ENCODE measurements at regions not wholly inside any gene's neighbourhood (a gene's known extent, or its start where the extent isn't known, plus 50 kb on each side); places are given as distances from the start of the nearest gene placed in this dataset.

- no peak overlapping the region for H3K4me3 ChIP-seq
- no peak overlapping the region for H2AFZ ChIP-seq (ENCODE audit: control insufficient read depth, low read depth, low read length)
- no peaks in the 10 kb centered on the region; a peak in 2 of 4 replicates for H3K27me3 ChIP-seq (replicated peaks in 1 of 2; ENCODE audit: control insufficient read depth in 2 of 2, insufficient read depth in 2 of 2, low read length in 1 of 2)
- no peaks in the 10 kb centered on the region for H4K20me1 ChIP-seq (ENCODE audit: control insufficient read depth, insufficient read depth)
- no peaks in the 10 kb centered on the region for H3K9me3 ChIP-seq (replicated peaks; ENCODE audit: control insufficient read depth, insufficient read depth, low read length)
- ChIA-PET SMC1A (ENCODE audit: uncharacterized antibody, unreplicated experiment) (interaction anchor here (0.6 to 1.2 kb wide), 2 partner anchors 30 to 75 kb away, joined by 3 read pairs; no protein-coding TSS in a partner anchor), POLR2A (no interaction called here), CTCF (interaction anchor here (1.6 to 6.2 kb wide), 3 partner anchors 9 to 622 kb away, joined by 7 to 48 read pairs (median 11); no protein-coding TSS in a partner anchor), RAD21 (ENCODE audit: unreplicated experiment) (no interaction called here)
- in situ Hi-C loops (cut with MboI) (no loop called here), intact Hi-C loops (cut with micrococcal nuclease; ENCODE audit: unreplicated experiment) (no loop called here)
- H3K4me1 ChIP-seq (ENCODE audit: control insufficient read depth, insufficient read depth, low read length), result no peaks in the 10 kb centered on the region
- ATAC-seq (no peak), DNase-seq (ENCODE audit: low read depth, low spot score) (no peak), FAIRE-seq (no peak)
- 5% methylated on average over 4 of the region's 4 CpGs for WGBS (ENCODE audit: insufficient coverage, insufficient replicate concordance, low lambda C conversion rate, missing lambda C conversion rate)
- no peak overlapping the region for H3K27ac ChIP-seq (ENCODE audit: control insufficient read depth, insufficient read depth)
- no peak overlapping the region for H3K4me2 ChIP-seq (ENCODE audit: control insufficient read depth, insufficient read depth)
- BruUV-seq (replicated peaks), result no TSS peak
- H3K36me3 ChIP-seq (ENCODE audit: control insufficient read depth in 2 of 2, insufficient read depth in 2 of 2, low read length in 1 of 2), result no peaks in the 10 kb centered on the region
- H3K9ac ChIP-seq (ENCODE audit: control insufficient read depth, insufficient read depth, low read length), result no peak overlapping the region
- no peaks in the 10 kb centered on the region for H3K79me2 ChIP-seq (ENCODE audit: control insufficient read depth, insufficient read depth, low read length)
- TF ChIP-seq MEF2A (IDR thresholded peaks at IDR 0.05; ENCODE audit: insufficient read depth, low read depth, low read length) (no peak), HDGF (IDR thresholded peaks at IDR 0.05) (no peak), SP1 (IDR thresholded peaks at IDR 0.05; ENCODE audit: low read depth, low read length) (no peak), SPI1 (IDR thresholded peaks at IDR 0.05; ENCODE audit: borderline replicate concordance, insufficient read depth, low read depth, low read length) (no peak), CHD2 (IDR thresholded peaks at IDR 0.05; ENCODE audit: borderline replicate concordance, low read depth, low read length) (no peak), ATF7 (IDR thresholded peaks at IDR 0.05; ENCODE audit: low read depth) (no peak), PRDM15 (CRISPR knock-in tag; IDR thresholded peaks at IDR 0.05) (no peak), NR2C2 (IDR thresholded peaks at IDR 0.05; ENCODE audit: borderline replicate concordance, control insufficient read depth, insufficient read length, low read depth) (no peak), NR2F1 (conservative IDR thresholded peaks at IDR 0.05) (no peak), TCF7 (IDR thresholded peaks at IDR 0.05; ENCODE audit: borderline replicate concordance) (no peak)
- TF ChIP-seq, protein P1, sequence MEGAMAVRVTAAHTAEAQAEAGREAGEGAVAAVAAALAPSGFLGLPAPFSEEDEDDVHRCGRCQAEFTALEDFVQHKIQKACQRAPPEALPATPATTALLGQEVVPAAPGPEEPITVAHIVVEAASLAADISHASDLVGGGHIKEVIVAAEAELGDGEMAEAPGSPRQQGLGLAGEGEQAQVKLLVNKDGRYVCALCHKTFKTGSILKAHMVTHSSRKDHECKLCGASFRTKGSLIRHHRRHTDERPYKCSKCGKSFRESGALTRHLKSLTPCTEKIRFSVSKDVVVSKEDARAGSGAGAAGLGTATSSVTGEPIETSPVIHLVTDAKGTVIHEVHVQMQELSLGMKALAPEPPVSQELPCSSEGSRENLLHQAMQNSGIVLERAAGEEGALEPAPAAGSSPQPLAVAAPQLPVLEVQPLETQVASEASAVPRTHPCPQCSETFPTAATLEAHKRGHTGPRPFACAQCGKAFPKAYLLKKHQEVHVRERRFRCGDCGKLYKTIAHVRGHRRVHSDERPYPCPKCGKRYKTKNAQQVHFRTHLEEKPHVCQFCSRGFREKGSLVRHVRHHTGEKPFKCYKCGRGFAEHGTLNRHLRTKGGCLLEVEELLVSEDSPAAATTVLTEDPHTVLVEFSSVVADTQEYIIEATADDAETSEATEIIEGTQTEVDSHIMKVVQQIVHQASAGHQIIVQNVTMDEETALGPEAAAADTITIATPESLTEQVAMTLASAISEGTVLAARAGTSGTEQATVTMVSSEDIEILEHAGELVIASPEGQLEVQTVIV (IDR thresholded peaks at IDR 0.05; ENCODE audit: borderline replicate concordance, partially characterized antibody), result no peak
- TF ChIP-seq, protein P2, sequence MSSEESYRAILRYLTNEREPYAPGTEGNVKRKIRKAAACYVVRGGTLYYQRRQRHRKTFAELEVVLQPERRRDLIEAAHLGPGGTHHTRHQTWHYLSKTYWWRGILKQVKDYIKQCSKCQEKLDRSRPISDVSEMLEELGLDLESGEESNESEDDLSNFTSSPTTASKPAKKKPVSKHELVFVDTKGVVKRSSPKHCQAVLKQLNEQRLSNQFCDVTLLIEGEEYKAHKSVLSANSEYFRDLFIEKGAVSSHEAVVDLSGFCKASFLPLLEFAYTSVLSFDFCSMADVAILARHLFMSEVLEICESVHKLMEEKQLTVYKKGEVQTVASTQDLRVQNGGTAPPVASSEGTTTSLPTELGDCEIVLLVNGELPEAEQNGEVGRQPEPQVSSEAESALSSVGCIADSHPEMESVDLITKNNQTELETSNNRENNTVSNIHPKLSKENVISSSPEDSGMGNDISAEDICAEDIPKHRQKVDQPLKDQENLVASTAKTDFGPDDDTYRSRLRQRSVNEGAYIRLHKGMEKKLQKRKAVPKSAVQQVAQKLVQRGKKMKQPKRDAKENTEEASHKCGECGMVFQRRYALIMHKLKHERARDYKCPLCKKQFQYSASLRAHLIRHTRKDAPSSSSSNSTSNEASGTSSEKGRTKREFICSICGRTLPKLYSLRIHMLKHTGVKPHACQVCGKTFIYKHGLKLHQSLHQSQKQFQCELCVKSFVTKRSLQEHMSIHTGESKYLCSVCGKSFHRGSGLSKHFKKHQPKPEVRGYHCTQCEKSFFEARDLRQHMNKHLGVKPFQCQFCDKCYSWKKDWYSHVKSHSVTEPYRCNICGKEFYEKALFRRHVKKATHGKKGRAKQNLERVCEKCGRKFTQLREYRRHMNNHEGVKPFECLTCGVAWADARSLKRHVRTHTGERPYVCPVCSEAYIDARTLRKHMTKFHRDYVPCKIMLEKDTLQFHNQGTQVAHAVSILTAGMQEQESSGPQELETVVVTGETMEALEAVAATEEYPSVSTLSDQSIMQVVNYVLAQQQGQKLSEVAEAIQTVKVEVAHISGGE (CRISPR knock-in tag; IDR thresholded peaks at IDR 0.05), result no peak
These were observed 60.6 kb downstream of the OTOR start for GRCh38 chr20:16808796-16809195.
